Middle frontal gyrus (tissue), 1 donor: ENCODE measurements at regions not wholly inside any gene's neighbourhood (a gene's known extent, or its start where the extent isn't known, plus 50 kb on each side); places are given as distances from the start of the nearest gene placed in this dataset.

Source experiments
- DNase-seq: peaks from one replicate; pipeline ENCODE4 v3.0.0-alpha.2; 2015; ENCODE audit warnings: low spot score; ENCODE audit errors: extremely low spot score

- DNase-seq, result no peak
These were observed 60.7 kb upstream of the NFKB1 start for GRCh38 chr4:102440498-102440897.

- no peak for DNase-seq
These were observed 58.9 kb upstream of the NFKB1 start for GRCh38 chr4:102441978-102442911.

- DNase-seq, result no peak
These were observed 56.4 kb upstream of the NFKB1 start for GRCh38 chr4:102444752-102445151.

GRCh38 chr4:102445213-102445612 lies 55.9 kb upstream of the NFKB1 start:
- DNase-seq, result no peak

- no peak for DNase-seq
These were observed 53.7 kb upstream of the NFKB1 start for GRCh38 chr4:102447413-102447812.

- no peak for DNase-seq
These were observed 51.3 kb upstream of the NFKB1 start for GRCh38 chr4:102449751-102450352.

- DNase-seq, result no peak
These were observed 49.9 kb upstream of the NFKB1 start for GRCh38 chr4:102451266-102451665.
